IMR-90 (cell line): ENCODE measurements at regions not wholly inside any gene's neighbourhood (a gene's known extent, or its start where the extent isn't known, plus 50 kb on each side); places are given as distances from the start of the nearest gene placed in this dataset.

Source experiments
- ATAC-seq: fragments of 200-7000 bp; cut with Tn5 transposase; 2 replicates; pipeline ENCODE4 v1.9.1; 2020; ENCODE audit warnings: low read depth, mild to moderate bottlenecking, moderate library complexity
- BruUV-seq: library from RNA; stranded (reverse); fragments of 400-500 nt; replicated peaks from 2 replicates; lab custom pipeline; 2021; lab: Mats Ljungman, UMichigan
- CTCF ChIA-PET: fragments of 300-600 bp; formaldehyde crosslinking; extraction: SDS; loops from one replicate; lab custom pipeline; 2021; ENCODE audit warnings: antibody characterized with exemption; lab: Yijun Ruan, JAX
- POLR2A ChIA-PET: fragments of 300-600 bp; sonication (Branson Sonifier 250); formaldehyde crosslinking; loops from one replicate; lab custom pipeline; 2022; ENCODE audit warnings: antibody characterized with exemption; ENCODE audit not compliant: unreplicated experiment; lab: Charles Lee
- DNase-seq: peaks from one replicate; pipeline ENCODE4 v3.0.0; 2013
- H2AFZ ChIP-seq: replicated peaks from 2 replicates; pipeline ENCODE3; 2013; ENCODE audit warnings: low read length, mild to moderate bottlenecking; ENCODE audit not compliant: poor library complexity
- H2AK5ac ChIP-seq: 2 replicates; pipeline ENCODE4 v1.6.1; 2013; ENCODE audit warnings: low read depth, low read length, inconsistent platforms
- H2AK9ac ChIP-seq: replicated peaks from 2 replicates; pipeline ENCODE3; 2013; ENCODE audit warnings: mild to moderate bottlenecking, low read depth, low read length, moderate library complexity; ENCODE audit not compliant: poor library complexity
- H2BK120ac ChIP-seq: 2 replicates; pipeline ENCODE4 v1.6.1; 2013; ENCODE audit warnings: low read depth, low read length, inconsistent platforms
- H2BK15ac ChIP-seq: 3 replicates; pipeline ENCODE4 v1.6.1; 2013; ENCODE audit warnings: low read depth, low read length, inconsistent platforms
- H2BK20ac ChIP-seq: 2 replicates; pipeline ENCODE4 v1.6.1; 2013; ENCODE audit warnings: low read depth, mild to moderate bottlenecking, inconsistent platforms, low read length, moderate library complexity
- H2BK5ac ChIP-seq: 2 replicates; pipeline ENCODE4 v1.6.1; 2013; ENCODE audit warnings: mild to moderate bottlenecking, low read depth, low read length, inconsistent platforms; ENCODE audit not compliant: poor library complexity, severe bottlenecking
- H3K14ac ChIP-seq: replicated peaks from 2 replicates; pipeline ENCODE4 v1.6.1; 2013; ENCODE audit warnings: low read depth, low read length, inconsistent platforms
- H3K18ac ChIP-seq: 2 replicates; pipeline ENCODE4 v1.6.1; 2013; ENCODE audit warnings: low read depth, low read length, control low read depth
- H3K23ac ChIP-seq: 2 replicates; pipeline ENCODE4 v1.6.1; 2013; ENCODE audit warnings: low read depth, low read length, inconsistent platforms
- H3K27ac ChIP-seq: 2 replicates; pipeline ENCODE4 v1.5.1; 2013; ENCODE audit warnings: mild to moderate bottlenecking, control low read depth, low read length; ENCODE audit not compliant: insufficient read depth
- H3K27me3 ChIP-seq: 2 replicates; pipeline ENCODE4 v1.6.1; 2013; ENCODE audit warnings: low read length; ENCODE audit not compliant: control insufficient read depth, insufficient read depth
- H3K36me3 ChIP-seq: 2 replicates; pipeline ENCODE4 v1.6.1; 2013; ENCODE audit warnings: low read length, mixed read lengths; ENCODE audit not compliant: control insufficient read depth, insufficient read depth
- H3K4ac ChIP-seq: 2 replicates; pipeline ENCODE4 v1.6.1; 2013; ENCODE audit warnings: low read depth, low read length, inconsistent platforms
- H3K4me1 ChIP-seq: 2 replicates; pipeline ENCODE4 v1.6.1; 2013; ENCODE audit warnings: low read length, mixed read lengths; ENCODE audit not compliant: control insufficient read depth, insufficient read depth
- H3K4me2 ChIP-seq: 2 replicates; pipeline ENCODE4 v1.6.1; 2013; ENCODE audit warnings: low read depth, mild to moderate bottlenecking, control low read depth, low read length, moderate library complexity
- H3K4me3 ChIP-seq: 2 replicates; pipeline ENCODE4 v1.5.1; 2013; ENCODE audit warnings: low read depth, mild to moderate bottlenecking, control low read depth, low read length, moderate library complexity; ENCODE audit not compliant: insufficient read depth
- H3K56ac ChIP-seq: 2 replicates; pipeline ENCODE4 v1.6.1; 2013; ENCODE audit warnings: low read length, inconsistent platforms; ENCODE audit not compliant: insufficient read depth; ENCODE audit errors: extremely low read depth
- H3K79me1 ChIP-seq, 2 experiments: 2 replicates each; pipeline ENCODE4 v1.6.1; 2013; ENCODE audit warnings: low read length in 2 of 2, inconsistent platforms in 1 of 2, low read depth in 1 of 2
- H3K9ac ChIP-seq: 2 replicates; pipeline ENCODE4 v1.6.1; 2013; ENCODE audit warnings: low read depth, low read length, control low read depth
- H3K9me1 ChIP-seq: 2 replicates; pipeline ENCODE4 v1.6.1; 2013; ENCODE audit warnings: low read length, inconsistent platforms; ENCODE audit not compliant: insufficient read depth
- H3K9me3 ChIP-seq: 2 replicates; pipeline ENCODE4 v1.6.1; 2013; ENCODE audit warnings: low read length; ENCODE audit not compliant: control insufficient read depth, insufficient read depth
- H4K20me1 ChIP-seq: 2 replicates; pipeline ENCODE4 v1.6.1; 2013; ENCODE audit warnings: low read length, inconsistent platforms; ENCODE audit not compliant: insufficient read depth
- H4K5ac ChIP-seq: 2 replicates; pipeline ENCODE4 v1.6.1; 2013; ENCODE audit warnings: mild to moderate bottlenecking, low read depth, low read length, control low read depth
- H4K8ac ChIP-seq, 2 experiments: 2 replicates each; pipeline ENCODE4 v1.6.1; 2013; ENCODE audit warnings: low read depth in 2 of 2, low read length in 2 of 2, control low read depth in 1 of 2, inconsistent platforms in 1 of 2
- H4K91ac ChIP-seq: 2 replicates; pipeline ENCODE4 v1.6.1; 2013; ENCODE audit warnings: low read depth, low read length, inconsistent platforms; ENCODE audit not compliant: insufficient read depth
- BHLHE40 ChIP-seq: fragments of 150-350 bp; IDR thresholded peaks from 2 replicates; pipeline ENCODE4 v1.6.1; 2016; ENCODE audit warnings: mild to moderate bottlenecking, low read depth, low read length
- CEBPB ChIP-seq: IDR thresholded peaks from 2 replicates; pipeline ENCODE4 v1.6.1; 2012; ENCODE audit warnings: low read depth, low read length, improper control_type of control experiment
- CHD1 ChIP-seq: IDR thresholded peaks from 2 replicates; pipeline ENCODE4 v1.6.1; 2012; ENCODE audit warnings: low read depth, low read length, improper control_type of control experiment
- CTCF ChIP-seq: conservative IDR thresholded peaks from 2 replicates; pipeline ENCODE4 v1.5.1; 2012; ENCODE audit warnings: mild to moderate bottlenecking, low read depth, low read length, improper control_type of control experiment
- ELK1 ChIP-seq: fragments of 150-350 bp; IDR thresholded peaks from 2 replicates; pipeline ENCODE4 v1.6.1; 2016; ENCODE audit warnings: low read depth, mild to moderate bottlenecking, low read length, moderate library complexity, borderline replicate concordance
- FOS ChIP-seq: fragments of 150-350 bp; IDR thresholded peaks from 2 replicates; pipeline ENCODE4 v1.6.1; 2016; ENCODE audit warnings: low read depth, low read length
- MAFK ChIP-seq: IDR thresholded peaks from 2 replicates; pipeline ENCODE4 v1.6.1; 2012; ENCODE audit warnings: low read depth, low read length, improper control_type of control experiment
- MXI1 ChIP-seq: IDR thresholded peaks from 2 replicates; pipeline ENCODE4 v1.6.1; 2012; ENCODE audit warnings: low read depth, mild to moderate bottlenecking, low read length, moderate library complexity, borderline replicate concordance
- NFE2L2 ChIP-seq: fragments of 150-350 bp; IDR thresholded peaks from 2 replicates; pipeline ENCODE4 v1.6.1; 2016; ENCODE audit warnings: low read depth, mild to moderate bottlenecking, low read length
- POLR2A ChIP-seq: IDR thresholded peaks from 2 replicates; pipeline ENCODE4 v1.6.1; 2012; ENCODE audit warnings: mild to moderate bottlenecking, low read depth, low read length
- RAD21 ChIP-seq: IDR thresholded peaks from 2 replicates; pipeline ENCODE4 v1.6.1; 2012; ENCODE audit warnings: low read length, improper control_type of control experiment
- RCOR1 ChIP-seq: IDR thresholded peaks from 2 replicates; pipeline ENCODE4 v1.6.1; 2012; ENCODE audit warnings: mild to moderate bottlenecking, low read length, improper control_type of control experiment; ENCODE audit not compliant: insufficient replicate concordance
- RFX5 ChIP-seq: IDR thresholded peaks from 2 replicates; pipeline ENCODE4 v1.8.0; 2012; ENCODE audit warnings: low read depth, mild to moderate bottlenecking, low read length, moderate library complexity
- SMC3 ChIP-seq: fragments of 150-350 bp; IDR thresholded peaks from 2 replicates; pipeline ENCODE4 v1.6.1; 2016; ENCODE audit warnings: low read depth, mild to moderate bottlenecking, antibody characterized with exemption, low read length, moderate library complexity
- USF2 ChIP-seq: fragments of 150-350 bp; IDR thresholded peaks from 2 replicates; pipeline ENCODE4 v1.6.1; 2017; ENCODE audit warnings: mild to moderate bottlenecking, antibody characterized with exemption, low read length, low read depth
- WGBS, 2 experiments: methylation state at CpG; one replicate each; pipeline versions ENCODE4 v1.1.5 to v1.1.7; 2013; ENCODE audit warnings: missing lambda C conversion rate in 2 of 2; ENCODE audit not compliant: insufficient read length in 1 of 2; ENCODE audit errors: extremely low coverage in 2 of 2; 5-methylcytosine and 5-hydroxymethylcytosine counted together
- dilution Hi-C: fragments of 300-500 bp; cut with HindIII; formaldehyde crosslinking; loops from one replicate; pipeline ENCODE4 v1.14.3; 2018; ENCODE audit warnings: low sequenced_read_pairs; ENCODE audit not compliant: unreplicated experiment
- in situ Hi-C: fragments of 300-500 bp; cut with MboI; formaldehyde crosslinking; loops from 3 replicates; pipeline ENCODE4 v1.14.3; 2019; ENCODE audit warnings: low sequenced_read_pairs, inconsistent platforms, mixed read lengths
- intact Hi-C: fragments of 100-400 bp; cut with micrococcal nuclease; formaldehyde crosslinking; loops from 2 replicates; pipeline ENCODE4 v1.10.0; 2022

- no peak overlapping the region for H2BK120ac ChIP-seq
- H3K4me1 ChIP-seq, result no peaks in the 10 kb centered on the region
- H3K4me3 ChIP-seq, result no peak overlapping the region
- no peaks in the 10 kb centered on the region for H3K79me1 ChIP-seq
- H3K36me3 ChIP-seq, result no peaks in the 10 kb centered on the region
- no peak overlapping the region for H3K27ac ChIP-seq
- no peak overlapping the region for H3K18ac ChIP-seq
- no peaks in the 10 kb centered on the region for H4K20me1 ChIP-seq
- H3K56ac ChIP-seq, result no peak overlapping the region
- no peak overlapping the region for H2BK5ac ChIP-seq
- whole genome bisulfite sequencing, 2 experiments, result no CpG with 5 or more reads among the region's 5 CpGs
- no peak overlapping the region for H3K23ac ChIP-seq
- H3K14ac ChIP-seq, result no peak overlapping the region
- H3K4ac ChIP-seq, result no peak overlapping the region
- no peak overlapping the region for H2AFZ ChIP-seq
- no peak overlapping the region for H4K8ac ChIP-seq
- no peak overlapping the region for H2BK20ac ChIP-seq
- H4K5ac ChIP-seq, result no peak overlapping the region
- no peaks in the 10 kb centered on the region for H3K27me3 ChIP-seq
- no peak overlapping the region for H3K4me2 ChIP-seq
- CTCF ChIA-PET, result interaction anchor here (0.6 kb wide), 1 partner anchor 109 kb away, joined by 4 read pairs; no protein-coding TSS in a partner anchor
- no peak overlapping the region for H4K91ac ChIP-seq
- in situ Hi-C loops, result no loop called here
- ATAC-seq (no peak), DNase-seq (no peak)
- H2AK5ac ChIP-seq, result no peak overlapping the region
- H3K9me3 ChIP-seq, result no peaks in the 10 kb centered on the region
- intact Hi-C loops, result no loop called here
- dilution Hi-C loops, result no loop called here
- BruUV-seq, result no TSS peak
- TF ChIP-seq CEBPB (no peak), RAD21 (no peak), BHLHE40 (no peak), USF2 (no peak), RFX5 (no peak), MAFK (no peak), CHD1 (no peak), ELK1 (no peak), CTCF (no peak), FOS (no peak), SMC3 (no peak), NFE2L2 (no peak), RCOR1 (no peak), MXI1 (no peak), POLR2A (no peak)
- POLR2A ChIA-PET, result no interaction called here
- no peak overlapping the region for H3K9ac ChIP-seq
- no peaks in the 10 kb centered on the region for H3K9me1 ChIP-seq
- H2AK9ac ChIP-seq, result no peak overlapping the region
- H2BK15ac ChIP-seq, result no peak overlapping the region
Observed at GRCh38 chr10:21150166-21150565, 253.1 kb upstream of the NEBL start.
